MM.1S (cell line): ENCODE measurements at regions not wholly inside any gene's neighbourhood (a gene's known extent, or its start where the extent isn't known, plus 50 kb on each side); places are given as distances from the start of the nearest gene placed in this dataset.

Source experiments
- EZH2 ChIP-seq: fragments of 300-600 bp; sonication (generic); optimal IDR thresholded peaks from 2 replicates; pipeline ENCODE3; 2017; ENCODE audit warnings: low read depth, mild to moderate bottlenecking, antibody characterized with exemption, low read length, mixed read lengths
- EZH2phosphoT487 ChIP-seq: fragments of 300-600 bp; sonication (generic); IDR thresholded peaks from 2 replicates; pipeline ENCODE4 v1.6.1; 2018; ENCODE audit warnings: antibody characterized with exemption, low read length
- TF ChIP-seq, protein P1 (sequence below): fragments of 300-600 bp; sonication (generic); IDR thresholded peaks from 2 replicates; pipeline ENCODE4 v1.5.1; 2016; ENCODE audit warnings: antibody characterized with exemption, low read length, mixed read lengths

DNA sequence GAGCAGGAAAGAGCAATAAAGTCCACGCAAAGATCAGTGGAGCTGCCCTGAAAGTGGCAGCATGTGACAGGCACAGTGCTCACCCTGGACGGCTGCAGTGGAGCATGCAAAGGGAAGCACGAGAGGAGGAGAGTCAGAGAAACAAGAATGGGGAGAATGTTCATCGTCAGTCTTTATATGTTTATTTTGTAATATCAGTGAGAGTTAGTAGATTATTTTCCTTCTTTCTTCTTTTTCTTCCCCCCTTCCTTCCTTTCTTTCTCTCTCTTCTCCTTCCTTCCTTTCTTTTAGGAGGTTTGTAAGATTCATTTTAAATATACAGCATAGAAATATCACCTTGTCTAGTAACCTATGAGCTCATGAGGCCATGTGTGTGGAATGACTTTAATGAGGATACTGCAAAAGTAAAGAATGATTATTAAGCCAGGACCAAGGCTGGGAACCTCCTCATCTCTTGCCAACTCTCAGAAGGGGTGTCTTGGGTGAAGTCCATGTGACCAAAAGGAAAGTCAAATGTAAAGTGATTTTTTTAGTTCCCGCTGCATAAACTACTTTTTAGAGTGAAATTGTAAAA is 321.1 kb downstream of the AASDHPPT start:
- TF ChIP-seq, protein P1, sequence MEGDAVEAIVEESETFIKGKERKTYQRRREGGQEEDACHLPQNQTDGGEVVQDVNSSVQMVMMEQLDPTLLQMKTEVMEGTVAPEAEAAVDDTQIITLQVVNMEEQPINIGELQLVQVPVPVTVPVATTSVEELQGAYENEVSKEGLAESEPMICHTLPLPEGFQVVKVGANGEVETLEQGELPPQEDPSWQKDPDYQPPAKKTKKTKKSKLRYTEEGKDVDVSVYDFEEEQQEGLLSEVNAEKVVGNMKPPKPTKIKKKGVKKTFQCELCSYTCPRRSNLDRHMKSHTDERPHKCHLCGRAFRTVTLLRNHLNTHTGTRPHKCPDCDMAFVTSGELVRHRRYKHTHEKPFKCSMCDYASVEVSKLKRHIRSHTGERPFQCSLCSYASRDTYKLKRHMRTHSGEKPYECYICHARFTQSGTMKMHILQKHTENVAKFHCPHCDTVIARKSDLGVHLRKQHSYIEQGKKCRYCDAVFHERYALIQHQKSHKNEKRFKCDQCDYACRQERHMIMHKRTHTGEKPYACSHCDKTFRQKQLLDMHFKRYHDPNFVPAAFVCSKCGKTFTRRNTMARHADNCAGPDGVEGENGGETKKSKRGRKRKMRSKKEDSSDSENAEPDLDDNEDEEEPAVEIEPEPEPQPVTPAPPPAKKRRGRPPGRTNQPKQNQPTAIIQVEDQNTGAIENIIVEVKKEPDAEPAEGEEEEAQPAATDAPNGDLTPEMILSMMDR = no peak
- TF ChIP-seq EZH2phosphoT487 = no peak
- TF ChIP-seq EZH2 = no peak
